Neural progenitor cell (in vitro differentiated cells): ENCODE measurements at regions not wholly inside any gene's neighbourhood (a gene's known extent, or its start where the extent isn't known, plus 50 kb on each side); places are given as distances from the start of the nearest gene placed in this dataset.

ENCODE experiments used
- DNase-seq: peaks from one replicate; pipeline ENCODE4 v3.0.0-alpha.2; 2016; ENCODE audit warnings: low spot score
- H2AFZ ChIP-seq: fragments of 200-600 bp; sonication (generic); replicated peaks from 2 replicates; pipeline ENCODE4 v1.6.1; 2016; ENCODE audit warnings: antibody characterized with exemption
- H3F3A ChIP-seq: fragments of 200-600 bp; sonication (generic); 2 replicates; pipeline ENCODE4 v1.6.1; 2016; ENCODE audit warnings: antibody characterized with exemption, low read depth
- H3K27ac ChIP-seq: fragments of 200-600 bp; sonication (generic); 2 replicates; pipeline ENCODE4 v1.5.1; 2016; ENCODE audit warnings: mild to moderate bottlenecking
- H3K27me3 ChIP-seq: fragments of 200-600 bp; sonication (generic); 2 replicates; pipeline ENCODE4 v1.6.1; 2016; ENCODE audit warnings: mild to moderate bottlenecking, moderate library complexity
- H3K36me3 ChIP-seq: fragments of 200-600 bp; sonication (generic); 2 replicates; pipeline ENCODE4 v1.5.1; 2016
- H3K4me1 ChIP-seq: fragments of 200-600 bp; sonication (generic); 2 replicates; pipeline ENCODE4 v1.6.1; 2016; ENCODE audit warnings: mixed run types
- H3K4me2 ChIP-seq: fragments of 200-600 bp; sonication (generic); 2 replicates; pipeline ENCODE4 v1.6.1; 2016
- H3K4me3 ChIP-seq: fragments of 200-600 bp; sonication (generic); 2 replicates; pipeline ENCODE4 v1.5.1; 2016
- H3K79me2 ChIP-seq: fragments of 200-600 bp; sonication (generic); 2 replicates; pipeline ENCODE4 v1.6.1; 2016; ENCODE audit warnings: low read depth
- H3K9ac ChIP-seq: fragments of 200-600 bp; sonication (generic); 2 replicates; pipeline ENCODE4 v1.6.1; 2016
- H3K9me3 ChIP-seq: fragments of 200-600 bp; sonication (generic); 2 replicates; pipeline ENCODE4 v1.5.1; 2016; ENCODE audit warnings: low read depth
- H4K20me1 ChIP-seq: fragments of 200-600 bp; sonication (generic); 2 replicates; pipeline ENCODE4 v1.6.1; 2016; ENCODE audit warnings: low read depth
- H3K27ac Mint-ChIP-seq: 3 replicates; pipeline ENCODE4 v1.8.0; 2021; ENCODE audit warnings: mixed read lengths
- H3K27me3 Mint-ChIP-seq: 2 replicates; pipeline ENCODE4 v1.8.0; 2022; ENCODE audit warnings: low read depth, mild to moderate bottlenecking, inconsistent platforms, moderate library complexity, mixed read lengths; ENCODE audit not compliant: insufficient read depth
- H3K36me3 Mint-ChIP-seq: 3 replicates; pipeline ENCODE4 v1.8.0; 2021; ENCODE audit warnings: mixed read lengths
- H3K4me1 Mint-ChIP-seq: 3 replicates; pipeline ENCODE4 v1.8.0; 2021; ENCODE audit warnings: mixed read lengths
- H3K4me3 Mint-ChIP-seq: 3 replicates; pipeline ENCODE4 v1.8.0; 2021; ENCODE audit warnings: mild to moderate bottlenecking, moderate library complexity, mixed read lengths
- H3K9me3 Mint-ChIP-seq: 3 replicates; pipeline ENCODE4 v1.8.0; 2020; ENCODE audit warnings: mixed read lengths
- EZH2 ChIP-seq: fragments of 200-600 bp; sonication (generic); IDR thresholded peaks from 2 replicates; pipeline ENCODE4 v1.6.1; 2017; ENCODE audit warnings: antibody characterized with exemption, mild to moderate bottlenecking, moderate library complexity
- EZH2phosphoT487 ChIP-seq: fragments of 200-600 bp; sonication (generic); IDR thresholded peaks from 2 replicates; pipeline ENCODE4 v1.6.1; 2017; ENCODE audit warnings: antibody characterized with exemption
- TF ChIP-seq, protein P1 (sequence below): fragments of 200-600 bp; sonication (generic); IDR thresholded peaks from 2 replicates; pipeline ENCODE4 v1.5.1; 2017; ENCODE audit warnings: antibody characterized with exemption, mild to moderate bottlenecking

DNA sequence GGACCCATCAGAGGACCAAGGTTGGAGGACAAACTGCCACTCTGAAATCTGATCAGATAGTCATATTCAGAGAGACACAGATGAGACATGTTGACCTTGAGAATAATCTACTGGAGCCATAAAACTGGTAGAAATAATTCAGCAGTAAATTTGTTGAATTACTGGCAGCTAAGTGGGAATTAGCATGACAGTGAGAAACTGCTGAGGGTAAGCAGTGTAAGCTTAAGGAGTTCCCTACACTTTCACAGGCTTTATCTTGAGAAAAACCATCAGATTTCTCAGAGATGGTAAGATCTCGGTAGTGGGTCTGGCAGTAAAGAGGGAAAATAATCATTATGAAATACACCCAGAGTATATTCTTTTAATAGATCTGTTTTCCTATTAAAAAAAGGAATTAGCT lies 213.7 kb downstream of the TECRL start:
- Histone ChIP-seq H3K79me2 (no peaks in the 10 kb centered on the region), H3K9me3 (no peaks in the 10 kb centered on the region), H3K36me3 (no peaks in the 10 kb centered on the region), H3K27ac (no peak overlapping the region), H2AFZ (no peak overlapping the region), H3F3A (no peaks in the 10 kb centered on the region), H3K4me2 (no peak overlapping the region), H3K27me3 (no peaks in the 10 kb centered on the region), H3K4me3 (no peak overlapping the region), H3K9ac (no peak overlapping the region), H3K4me1 (no peaks in the 10 kb centered on the region), H4K20me1 (no peaks in the 10 kb centered on the region)
- Mint-ChIP-seq H3K27ac (no peak overlapping the region), H3K4me3 (no peak overlapping the region), H3K27me3 (no peaks in the 10 kb centered on the region), H3K4me1 (no peaks in the 10 kb centered on the region), H3K9me3 (no peaks in the 10 kb centered on the region), H3K36me3 (no peaks in the 10 kb centered on the region)
- DNase-seq = no peak
- no peak for TF ChIP-seq EZH2
- TF ChIP-seq, protein P1, sequence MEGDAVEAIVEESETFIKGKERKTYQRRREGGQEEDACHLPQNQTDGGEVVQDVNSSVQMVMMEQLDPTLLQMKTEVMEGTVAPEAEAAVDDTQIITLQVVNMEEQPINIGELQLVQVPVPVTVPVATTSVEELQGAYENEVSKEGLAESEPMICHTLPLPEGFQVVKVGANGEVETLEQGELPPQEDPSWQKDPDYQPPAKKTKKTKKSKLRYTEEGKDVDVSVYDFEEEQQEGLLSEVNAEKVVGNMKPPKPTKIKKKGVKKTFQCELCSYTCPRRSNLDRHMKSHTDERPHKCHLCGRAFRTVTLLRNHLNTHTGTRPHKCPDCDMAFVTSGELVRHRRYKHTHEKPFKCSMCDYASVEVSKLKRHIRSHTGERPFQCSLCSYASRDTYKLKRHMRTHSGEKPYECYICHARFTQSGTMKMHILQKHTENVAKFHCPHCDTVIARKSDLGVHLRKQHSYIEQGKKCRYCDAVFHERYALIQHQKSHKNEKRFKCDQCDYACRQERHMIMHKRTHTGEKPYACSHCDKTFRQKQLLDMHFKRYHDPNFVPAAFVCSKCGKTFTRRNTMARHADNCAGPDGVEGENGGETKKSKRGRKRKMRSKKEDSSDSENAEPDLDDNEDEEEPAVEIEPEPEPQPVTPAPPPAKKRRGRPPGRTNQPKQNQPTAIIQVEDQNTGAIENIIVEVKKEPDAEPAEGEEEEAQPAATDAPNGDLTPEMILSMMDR = no peak
- TF ChIP-seq EZH2phosphoT487 = no peak

DNA sequence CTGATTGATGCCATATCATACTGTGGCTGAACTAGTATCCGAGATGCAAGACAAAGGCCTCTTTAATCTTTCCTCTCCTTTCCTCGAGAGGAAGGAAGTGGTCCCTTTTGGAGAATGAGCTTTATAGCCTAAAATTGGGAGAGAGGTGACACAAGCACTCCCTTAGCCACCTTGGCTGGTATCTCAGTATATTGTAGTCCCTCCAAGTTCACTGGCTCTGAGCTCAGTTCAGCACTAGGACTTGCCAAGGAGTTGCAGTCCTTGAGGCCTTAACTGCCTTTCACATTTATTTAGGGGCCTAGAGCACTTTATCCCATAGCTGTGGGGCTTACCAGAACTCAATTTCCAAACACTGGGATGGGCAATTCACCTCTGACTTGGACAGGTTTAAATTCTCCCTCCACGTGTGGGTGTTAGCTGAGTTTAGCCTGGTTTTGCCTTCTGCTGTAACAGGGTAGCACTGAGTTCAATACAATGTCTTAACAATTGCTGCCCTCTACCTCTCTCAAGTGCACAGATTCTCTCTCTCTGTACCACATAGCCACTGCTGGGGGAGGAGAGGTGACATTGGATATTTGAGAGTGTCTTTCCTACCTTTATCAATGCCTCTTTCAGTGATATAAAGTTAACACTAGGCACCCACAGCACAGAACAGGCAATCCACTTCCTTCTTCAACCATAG lies 216.4 kb downstream of the TECRL start:
- Histone ChIP-seq H3K79me2 (no peaks in the 10 kb centered on the region), H3K4me3 (no peak overlapping the region), H2AFZ (no peak overlapping the region), H3K9ac (no peak overlapping the region), H3F3A (no peaks in the 10 kb centered on the region), H3K27ac (no peak overlapping the region), H3K4me2 (no peak overlapping the region), H3K27me3 (no peaks in the 10 kb centered on the region), H3K9me3 (no peaks in the 10 kb centered on the region), H4K20me1 (no peaks in the 10 kb centered on the region), H3K36me3 (no peaks in the 10 kb centered on the region), H3K4me1 (no peaks in the 10 kb centered on the region)
- Mint-ChIP-seq H3K27me3 (no peaks in the 10 kb centered on the region), H3K36me3 (no peaks in the 10 kb centered on the region), H3K4me1 (no peaks in the 10 kb centered on the region), H3K4me3 (no peak overlapping the region), H3K27ac (no peak overlapping the region), H3K9me3 (no peaks in the 10 kb centered on the region)
- no peak for TF ChIP-seq EZH2
- TF ChIP-seq EZH2phosphoT487 = no peak
- TF ChIP-seq, protein P1 = no peak
- no peak for DNase-seq

DNA sequence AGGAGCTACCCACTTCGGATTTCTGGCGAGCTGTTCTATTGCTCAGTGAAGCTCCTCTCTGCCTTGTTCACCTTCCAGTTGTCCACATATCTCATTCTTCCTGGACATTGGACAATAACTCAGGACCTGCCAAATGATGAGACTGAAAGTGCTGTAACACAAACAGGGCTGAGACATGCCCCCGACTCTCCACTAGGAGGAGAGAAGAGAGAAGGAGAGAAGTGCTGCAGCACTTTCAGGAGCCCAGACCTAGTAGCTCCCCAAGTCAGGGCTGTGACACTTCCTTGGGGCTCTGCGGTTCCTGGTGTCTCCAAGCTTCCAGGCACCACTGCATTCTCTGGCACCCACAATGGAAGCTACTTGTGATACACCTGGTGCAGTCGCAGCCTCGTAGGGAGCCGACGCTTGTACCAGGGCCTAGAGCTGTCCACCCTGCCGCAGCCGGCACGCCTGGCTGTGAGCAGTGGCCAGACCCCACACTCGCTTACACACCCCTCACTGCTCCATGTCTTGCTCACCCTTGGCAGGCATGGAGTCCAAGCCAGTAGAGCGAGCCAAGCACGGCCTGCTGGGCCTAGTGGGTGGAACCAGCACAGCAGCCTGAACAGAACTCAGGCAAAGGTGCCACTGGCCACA lies 234.9 kb downstream of the TECRL start:
- Mint-ChIP-seq H3K36me3 (no peaks in the 10 kb centered on the region), H3K27me3 (no peaks in the 10 kb centered on the region), H3K9me3 (no peaks in the 10 kb centered on the region), H3K4me1 (no peaks in the 10 kb centered on the region), H3K27ac (no peak overlapping the region), H3K4me3 (no peak overlapping the region)
- Histone ChIP-seq H3K4me3 (no peak overlapping the region), H3F3A (no peaks in the 10 kb centered on the region), H2AFZ (no peak overlapping the region), H3K4me2 (no peak overlapping the region), H3K27me3 (no peaks in the 10 kb centered on the region), H4K20me1 (no peaks in the 10 kb centered on the region), H3K9ac (no peak overlapping the region), H3K79me2 (no peaks in the 10 kb centered on the region), H3K27ac (no peak overlapping the region), H3K4me1 (no peaks in the 10 kb centered on the region), H3K9me3 (no peaks in the 10 kb centered on the region), H3K36me3 (no peaks in the 10 kb centered on the region)
- no peak for DNase-seq
- TF ChIP-seq EZH2 (no peak), EZH2phosphoT487 (no peak)
- TF ChIP-seq, protein P1 = peak; percentile 4
